ENCODE measurements at regions not wholly inside any gene's neighbourhood (a gene's known extent, or its start where the extent isn't known, plus 50 kb on each side); places are given as distances from the start of the nearest gene placed in this dataset.

DNA sequence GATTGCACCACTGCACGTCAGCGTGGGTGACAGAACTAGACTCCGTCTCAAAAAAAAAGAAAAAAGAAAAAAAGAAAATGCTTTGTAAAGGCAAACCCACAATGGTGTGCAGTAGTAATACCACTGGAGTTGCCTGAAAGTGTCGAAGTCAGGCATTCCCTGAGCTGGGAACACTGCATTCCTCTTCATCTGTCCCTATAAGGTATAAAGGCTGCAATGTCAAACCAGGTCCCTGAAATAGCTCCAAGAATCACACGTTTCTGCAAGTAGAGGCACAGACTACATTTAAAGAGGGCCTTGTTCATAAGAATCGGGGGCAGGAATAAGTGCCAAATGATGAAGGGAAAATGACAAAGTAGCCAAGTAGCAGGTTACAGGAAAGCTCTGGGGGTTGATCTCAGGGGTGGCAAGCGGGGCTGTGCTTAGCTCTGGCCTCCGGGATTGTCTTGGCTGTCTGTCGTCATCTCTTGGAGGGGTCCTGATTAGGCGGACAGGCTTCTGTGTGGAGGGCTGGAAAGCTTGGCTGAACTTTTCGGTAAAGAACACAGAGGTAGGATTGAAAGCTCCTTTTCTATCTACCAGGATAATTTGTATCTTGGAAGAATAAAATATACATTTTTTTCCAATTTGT, 109.1 kb downstream of the PFKFB3 start:
- TF ChIP-seq, protein P1, sequence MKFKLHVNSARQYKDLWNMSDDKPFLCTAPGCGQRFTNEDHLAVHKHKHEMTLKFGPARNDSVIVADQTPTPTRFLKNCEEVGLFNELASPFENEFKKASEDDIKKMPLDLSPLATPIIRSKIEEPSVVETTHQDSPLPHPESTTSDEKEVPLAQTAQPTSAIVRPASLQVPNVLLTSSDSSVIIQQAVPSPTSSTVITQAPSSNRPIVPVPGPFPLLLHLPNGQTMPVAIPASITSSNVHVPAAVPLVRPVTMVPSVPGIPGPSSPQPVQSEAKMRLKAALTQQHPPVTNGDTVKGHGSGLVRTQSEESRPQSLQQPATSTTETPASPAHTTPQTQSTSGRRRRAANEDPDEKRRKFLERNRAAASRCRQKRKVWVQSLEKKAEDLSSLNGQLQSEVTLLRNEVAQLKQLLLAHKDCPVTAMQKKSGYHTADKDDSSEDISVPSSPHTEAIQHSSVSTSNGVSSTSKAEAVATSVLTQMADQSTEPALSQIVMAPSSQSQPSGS (IDR thresholded peaks at IDR 0.05; ENCODE audit: low read length) = no peak
- TF ChIP-seq, protein P2, sequence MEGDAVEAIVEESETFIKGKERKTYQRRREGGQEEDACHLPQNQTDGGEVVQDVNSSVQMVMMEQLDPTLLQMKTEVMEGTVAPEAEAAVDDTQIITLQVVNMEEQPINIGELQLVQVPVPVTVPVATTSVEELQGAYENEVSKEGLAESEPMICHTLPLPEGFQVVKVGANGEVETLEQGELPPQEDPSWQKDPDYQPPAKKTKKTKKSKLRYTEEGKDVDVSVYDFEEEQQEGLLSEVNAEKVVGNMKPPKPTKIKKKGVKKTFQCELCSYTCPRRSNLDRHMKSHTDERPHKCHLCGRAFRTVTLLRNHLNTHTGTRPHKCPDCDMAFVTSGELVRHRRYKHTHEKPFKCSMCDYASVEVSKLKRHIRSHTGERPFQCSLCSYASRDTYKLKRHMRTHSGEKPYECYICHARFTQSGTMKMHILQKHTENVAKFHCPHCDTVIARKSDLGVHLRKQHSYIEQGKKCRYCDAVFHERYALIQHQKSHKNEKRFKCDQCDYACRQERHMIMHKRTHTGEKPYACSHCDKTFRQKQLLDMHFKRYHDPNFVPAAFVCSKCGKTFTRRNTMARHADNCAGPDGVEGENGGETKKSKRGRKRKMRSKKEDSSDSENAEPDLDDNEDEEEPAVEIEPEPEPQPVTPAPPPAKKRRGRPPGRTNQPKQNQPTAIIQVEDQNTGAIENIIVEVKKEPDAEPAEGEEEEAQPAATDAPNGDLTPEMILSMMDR (IDR thresholded peaks at IDR 0.05; ENCODE audit: control extremely low read depth in 1 of 3, insufficient read depth in 1 of 3, low read depth in 1 of 3, low read length in 3 of 3) = no peak
- TF ChIP-seq JUN (IDR thresholded peaks at IDR 0.05; ENCODE audit: low read depth, low read length) = no peak
- no peak for TF ChIP-seq BRCA1 (IDR thresholded peaks at IDR 0.05; ENCODE audit: low read depth, low read length)
- TF ChIP-seq MAX (IDR thresholded peaks at IDR 0.05) = no peak
- no peak for TF ChIP-seq CREB1 (IDR thresholded peaks at IDR 0.05)

Measured in H1 (cell line).